ENCODE measurements at regions not wholly inside any gene's neighbourhood (a gene's known extent, or its start where the extent isn't known, plus 50 kb on each side); places are given as distances from the start of the nearest gene placed in this dataset.

- 94% methylated on average over 12 of the region's 12 CpGs for WGBS
- Histone ChIP-seq H3K9me3 (ENCODE audit: control insufficient read depth in 4 of 4, low read length in 3 of 4) (no peaks in the 10 kb centered on the region), H3K4me3 (ENCODE audit: low read depth in 1 of 3, low read length in 3 of 3) (no peak overlapping the region), H3K9ac (ENCODE audit: low read depth in 1 of 2, low read length in 2 of 2) (no peak overlapping the region), H3K27me3 (ENCODE audit: control insufficient read depth in 4 of 4, insufficient read depth in 4 of 4, low read length in 3 of 4) (no peaks in the 10 kb centered on the region), H3K4me1 (ENCODE audit: control insufficient read depth in 4 of 4, insufficient read depth in 4 of 4, low read length in 3 of 4) (peaks cover 0 to 5% (median 4%) of the 10 kb centered on the region in 4 donors), H3K36me3 (ENCODE audit: control insufficient read depth in 4 of 4, insufficient read depth in 3 of 4, low read depth in 1 of 4, low read length in 3 of 4) (no peaks in the 10 kb centered on the region), H3K27ac (ENCODE audit: low read depth in 1 of 2, low read length in 2 of 2) (no peak overlapping the region)
- no peak for DNase-seq (ENCODE audit: low spot score)
- TF ChIP-seq RXRA (IDR thresholded peaks at IDR 0.05) (no peak), ZBTB33 (IDR thresholded peaks at IDR 0.05) (no peak), ATF3 (IDR thresholded peaks at IDR 0.05) (no peak), EGR1 (IDR thresholded peaks at IDR 0.05; ENCODE audit: low read depth in 2 of 2) (no peak), SP1 (IDR thresholded peaks at IDR 0.05) (no peak), FOXA2 (IDR thresholded peaks at IDR 0.05) (no peak), TAF1 (conservative IDR thresholded peaks at IDR 0.05) (no peak), JUND (IDR thresholded peaks at IDR 0.05) (no peak), RAD21 (IDR thresholded peaks at IDR 0.05) (no peak)
- TF ChIP-seq, protein P1, sequence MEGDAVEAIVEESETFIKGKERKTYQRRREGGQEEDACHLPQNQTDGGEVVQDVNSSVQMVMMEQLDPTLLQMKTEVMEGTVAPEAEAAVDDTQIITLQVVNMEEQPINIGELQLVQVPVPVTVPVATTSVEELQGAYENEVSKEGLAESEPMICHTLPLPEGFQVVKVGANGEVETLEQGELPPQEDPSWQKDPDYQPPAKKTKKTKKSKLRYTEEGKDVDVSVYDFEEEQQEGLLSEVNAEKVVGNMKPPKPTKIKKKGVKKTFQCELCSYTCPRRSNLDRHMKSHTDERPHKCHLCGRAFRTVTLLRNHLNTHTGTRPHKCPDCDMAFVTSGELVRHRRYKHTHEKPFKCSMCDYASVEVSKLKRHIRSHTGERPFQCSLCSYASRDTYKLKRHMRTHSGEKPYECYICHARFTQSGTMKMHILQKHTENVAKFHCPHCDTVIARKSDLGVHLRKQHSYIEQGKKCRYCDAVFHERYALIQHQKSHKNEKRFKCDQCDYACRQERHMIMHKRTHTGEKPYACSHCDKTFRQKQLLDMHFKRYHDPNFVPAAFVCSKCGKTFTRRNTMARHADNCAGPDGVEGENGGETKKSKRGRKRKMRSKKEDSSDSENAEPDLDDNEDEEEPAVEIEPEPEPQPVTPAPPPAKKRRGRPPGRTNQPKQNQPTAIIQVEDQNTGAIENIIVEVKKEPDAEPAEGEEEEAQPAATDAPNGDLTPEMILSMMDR (IDR thresholded peaks at IDR 0.05; ENCODE audit: low read depth, low read length, missing input control): no peak
Observed at GRCh38 chr3:193998628-193999195, 137.2 kb upstream of the HES1 start.

DNA sequence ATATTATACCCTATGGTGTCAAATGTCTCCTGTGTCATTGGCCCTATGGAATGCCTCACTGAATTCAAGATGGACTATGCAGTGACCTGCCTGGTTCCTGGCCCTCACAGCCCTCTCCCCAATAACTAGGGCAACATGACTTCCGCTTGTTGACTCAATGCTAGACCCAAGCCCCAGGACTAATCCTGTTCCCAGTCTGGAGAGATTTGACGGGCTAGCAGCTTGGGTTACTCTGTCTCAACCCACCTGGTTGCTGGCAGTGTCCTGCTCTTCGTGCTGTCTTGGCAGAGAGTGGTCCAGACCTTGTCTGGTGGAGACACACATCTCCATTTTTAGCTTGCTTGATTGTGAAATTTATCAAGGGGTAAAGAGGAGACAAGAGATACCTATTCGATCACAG is 135.8 kb upstream of the HES1 start:
- no peak overlapping the region for H3K9ac ChIP-seq (ENCODE audit: low read depth in 1 of 2, low read length in 2 of 2)
- TF ChIP-seq SP1 (IDR thresholded peaks at IDR 0.05): no peak
- no peak for TF ChIP-seq RAD21 (IDR thresholded peaks at IDR 0.05)
- no peak for TF ChIP-seq FOXA2 (IDR thresholded peaks at IDR 0.05)
- TF ChIP-seq GABPA (IDR thresholded peaks at IDR 0.05 in 1 of 2, conservative IDR thresholded peaks at IDR 0.05 in 1 of 2): no peak
- TF ChIP-seq REST (IDR thresholded peaks at IDR 0.05): no peak
- TF ChIP-seq YY1 (IDR thresholded peaks at IDR 0.05): no peak
- no peak for TF ChIP-seq FOXA1 (IDR thresholded peaks at IDR 0.05)
- H3K9me3 ChIP-seq (ENCODE audit: control insufficient read depth in 4 of 4, low read length in 3 of 4): no peaks in the 10 kb centered on the region
- H3K4me1 ChIP-seq (ENCODE audit: control insufficient read depth in 4 of 4, insufficient read depth in 4 of 4, low read length in 3 of 4): peaks cover 6 to 11% (median 9%) of the 10 kb centered on the region in 4 donors
- 95% methylated on average over 4 of the region's 4 CpGs for WGBS
- no peak for DNase-seq (ENCODE audit: low spot score)
- H3K36me3 ChIP-seq (ENCODE audit: control insufficient read depth in 4 of 4, insufficient read depth in 3 of 4, low read depth in 1 of 4, low read length in 3 of 4): no peaks in the 10 kb centered on the region
- H3K27ac ChIP-seq (ENCODE audit: low read depth in 1 of 2, low read length in 2 of 2): no peak overlapping the region
- no peaks in the 10 kb centered on the region for H3K27me3 ChIP-seq (ENCODE audit: control insufficient read depth in 4 of 4, insufficient read depth in 4 of 4, low read length in 3 of 4)
- no peak overlapping the region for H3K4me3 ChIP-seq (ENCODE audit: low read depth in 1 of 3, low read length in 3 of 3)

All from liver (tissue), 8 donors.